OCI-LY3 (cell line): ENCODE measurements at regions not wholly inside any gene's neighbourhood (a gene's known extent, or its start where the extent isn't known, plus 50 kb on each side); places are given as distances from the start of the nearest gene placed in this dataset.

ENCODE experiments used
- EZH2phosphoT487 ChIP-seq: fragments of 200-600 bp; shearing (Covaris generic); IDR thresholded peaks from 2 replicates; pipeline ENCODE4 v1.6.1; 2018; ENCODE audit warnings: antibody characterized with exemption, mixed run types, low read depth
- TF ChIP-seq, protein P1 (sequence below): fragments of 200-600, 300-600 bp; sonication (generic); IDR thresholded peaks from 2 replicates; pipeline ENCODE4 v1.5.1; 2014; ENCODE audit warnings: antibody characterized with exemption, low read length, low read depth

DNA sequence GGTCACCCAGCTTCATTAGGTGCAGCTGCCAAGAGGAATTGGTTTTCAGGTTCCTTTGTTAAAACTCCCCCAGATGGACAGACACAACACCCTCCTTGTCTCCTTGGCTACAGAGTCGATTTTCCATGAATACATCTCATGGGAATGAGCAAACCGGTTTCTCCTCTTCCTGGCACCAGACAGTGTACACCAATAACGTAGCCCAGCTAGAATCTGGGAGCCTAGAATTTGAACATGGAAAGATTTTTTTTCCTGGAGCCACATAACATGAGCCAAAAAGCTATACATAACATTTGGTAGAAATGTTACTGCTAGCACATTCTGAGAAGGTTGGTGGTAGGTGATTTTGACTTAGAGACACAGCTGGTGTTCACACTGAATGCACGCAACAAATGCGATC, 62.9 kb upstream of the SLC34A2 start:
- TF ChIP-seq, protein P1, sequence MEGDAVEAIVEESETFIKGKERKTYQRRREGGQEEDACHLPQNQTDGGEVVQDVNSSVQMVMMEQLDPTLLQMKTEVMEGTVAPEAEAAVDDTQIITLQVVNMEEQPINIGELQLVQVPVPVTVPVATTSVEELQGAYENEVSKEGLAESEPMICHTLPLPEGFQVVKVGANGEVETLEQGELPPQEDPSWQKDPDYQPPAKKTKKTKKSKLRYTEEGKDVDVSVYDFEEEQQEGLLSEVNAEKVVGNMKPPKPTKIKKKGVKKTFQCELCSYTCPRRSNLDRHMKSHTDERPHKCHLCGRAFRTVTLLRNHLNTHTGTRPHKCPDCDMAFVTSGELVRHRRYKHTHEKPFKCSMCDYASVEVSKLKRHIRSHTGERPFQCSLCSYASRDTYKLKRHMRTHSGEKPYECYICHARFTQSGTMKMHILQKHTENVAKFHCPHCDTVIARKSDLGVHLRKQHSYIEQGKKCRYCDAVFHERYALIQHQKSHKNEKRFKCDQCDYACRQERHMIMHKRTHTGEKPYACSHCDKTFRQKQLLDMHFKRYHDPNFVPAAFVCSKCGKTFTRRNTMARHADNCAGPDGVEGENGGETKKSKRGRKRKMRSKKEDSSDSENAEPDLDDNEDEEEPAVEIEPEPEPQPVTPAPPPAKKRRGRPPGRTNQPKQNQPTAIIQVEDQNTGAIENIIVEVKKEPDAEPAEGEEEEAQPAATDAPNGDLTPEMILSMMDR: no peak
- TF ChIP-seq EZH2phosphoT487: no peak
